GM12864 (cell line): ENCODE measurements at regions not wholly inside any gene's neighbourhood (a gene's known extent, or its start where the extent isn't known, plus 50 kb on each side); places are given as distances from the start of the nearest gene placed in this dataset.

ENCODE experiments used
- DNase-seq: peaks from one replicate; pipeline ENCODE4 v3.0.0-alpha.2; 2011; ENCODE audit warnings: low read depth
- H3K4me3 ChIP-seq: 2 replicates; pipeline ENCODE4 v1.5.1; 2011; ENCODE audit warnings: mild to moderate bottlenecking, low read depth, low read length, control low read depth
- CTCF ChIP-seq: IDR thresholded peaks from 2 replicates; pipeline ENCODE4 v1.5.1; 2011; ENCODE audit warnings: low read depth, mild to moderate bottlenecking, moderate library complexity, low read length, control low read depth, inconsistent platforms; ENCODE audit errors: missing control alignments

DNA sequence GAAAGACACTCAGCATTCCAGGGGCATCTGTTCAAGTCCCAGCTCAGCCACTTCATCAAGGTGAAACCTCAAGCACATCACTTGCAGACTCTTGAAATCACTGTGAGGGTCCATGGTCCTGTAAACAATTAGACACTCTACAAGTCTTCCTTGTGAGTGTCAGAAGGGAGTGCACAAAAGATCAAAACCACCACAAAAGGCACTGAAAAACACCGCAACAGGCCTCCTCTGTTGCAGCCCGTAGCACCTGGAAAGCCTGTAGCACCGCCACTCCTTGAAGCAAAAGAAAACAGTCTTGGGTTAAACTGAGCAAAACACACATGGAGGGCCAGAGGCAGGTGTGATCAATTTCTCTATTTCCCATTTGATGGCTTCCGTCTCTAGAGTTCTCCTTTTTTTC lies 63.8 kb upstream of the SNRK start:
- no peak for DNase-seq
- no peak overlapping the region for H3K4me3 ChIP-seq
- no peak for TF ChIP-seq CTCF

- no peak for DNase-seq
- no peak overlapping the region for H3K4me3 ChIP-seq
- TF ChIP-seq CTCF = no peak
Measured at GRCh38 chr3:43221076-43221475, 65.3 kb upstream of the SNRK start.

DNA sequence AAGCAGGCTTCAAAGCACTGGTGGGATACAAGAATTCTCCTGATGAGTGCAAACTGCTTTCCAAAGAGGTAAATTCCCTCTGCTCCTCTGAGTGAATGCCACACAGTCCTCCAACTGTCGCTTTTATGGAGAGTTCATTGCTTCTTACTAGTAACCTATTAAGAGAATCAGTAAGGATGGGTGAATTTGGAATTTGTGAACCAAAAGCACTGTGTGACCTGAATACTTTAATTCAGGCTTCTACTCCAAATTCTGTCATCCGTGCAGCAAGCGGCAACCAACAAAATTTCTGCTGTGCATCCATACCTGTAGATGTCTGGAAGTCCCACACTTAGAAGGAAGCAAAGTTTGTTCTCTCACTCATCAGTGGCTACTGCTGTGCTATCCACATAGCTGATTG lies 66.7 kb upstream of the SNRK start:
- no peak for DNase-seq
- TF ChIP-seq CTCF = no peak
- no peak overlapping the region for H3K4me3 ChIP-seq

DNA sequence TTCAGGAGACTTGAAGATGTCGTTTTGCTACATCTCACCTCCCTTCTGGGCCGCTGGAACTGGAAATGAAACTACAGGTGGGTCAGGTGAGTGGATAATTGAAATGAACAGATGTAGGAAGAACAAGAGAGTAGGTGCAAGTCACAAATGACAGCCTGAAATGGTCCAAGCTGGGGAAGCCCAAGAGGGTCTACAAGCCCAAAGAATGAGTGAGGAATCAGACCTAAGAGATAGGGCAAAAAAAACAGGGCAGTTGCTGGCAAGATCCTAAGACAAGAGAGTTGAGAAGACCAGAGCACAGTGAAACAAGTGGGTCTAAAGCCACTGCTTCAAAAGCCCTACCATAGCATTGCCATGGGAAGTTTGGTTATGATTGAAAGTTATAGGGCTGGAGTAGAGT lies 67.4 kb upstream of the SNRK start:
- H3K4me3 ChIP-seq = no peak overlapping the region
- no peak for DNase-seq
- no peak for TF ChIP-seq CTCF

DNA sequence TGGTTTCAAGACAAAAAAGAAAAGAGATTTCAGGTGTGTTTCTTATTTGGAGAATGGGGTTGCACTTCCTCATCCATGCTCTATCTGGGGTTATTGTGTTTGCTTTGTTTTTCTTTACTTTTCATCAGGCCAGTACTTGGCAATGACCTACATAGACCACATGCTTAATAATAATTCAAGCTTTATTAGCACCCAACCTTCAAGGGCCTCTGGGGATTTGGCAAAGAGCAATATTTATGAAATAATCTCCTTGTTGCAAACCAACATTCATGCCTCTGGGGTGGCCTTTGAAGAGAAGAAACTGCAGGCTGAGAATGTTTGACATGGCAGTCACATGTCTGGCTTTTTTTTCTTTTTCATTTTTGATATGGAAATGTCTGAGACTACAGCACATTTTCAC lies 68.2 kb upstream of the SNRK start:
- no peak overlapping the region for H3K4me3 ChIP-seq
- no peak for TF ChIP-seq CTCF
- no peak for DNase-seq

- H3K4me3 ChIP-seq = no peak overlapping the region
- no peak for DNase-seq
- no peak for TF ChIP-seq CTCF
Measured at GRCh38 chr3:43217633-43218032, 68.7 kb upstream of the SNRK start.

- TF ChIP-seq CTCF = no peak
- no peak overlapping the region for H3K4me3 ChIP-seq
- DNase-seq = no peak
Measured at GRCh38 chr3:43217206-43217605, 69.1 kb upstream of the SNRK start.
